ENCODE measurements at regions not wholly inside any gene's neighbourhood (a gene's known extent, or its start where the extent isn't known, plus 50 kb on each side); places are given as distances from the start of the nearest gene placed in this dataset.

DNA sequence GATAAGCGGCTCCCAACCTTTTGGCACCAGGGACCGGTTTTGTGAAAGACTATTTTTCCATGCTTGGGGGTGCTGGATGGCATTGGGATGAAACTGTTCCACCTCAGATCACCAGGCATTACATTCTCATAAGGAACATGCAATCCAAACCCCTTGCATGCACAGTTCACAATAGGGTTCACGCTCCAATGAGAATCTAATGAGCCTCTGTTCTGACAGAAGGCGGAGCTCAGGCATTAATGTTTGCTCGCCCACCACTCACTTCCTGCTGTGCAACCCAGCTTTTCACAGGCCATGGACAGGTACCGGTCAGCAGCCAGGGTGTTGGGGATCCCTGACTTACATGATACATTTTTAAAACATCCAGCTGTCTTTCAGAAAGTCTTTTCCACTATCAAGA, 187.3 kb downstream of the SLC39A8 start:
- Histone ChIP-seq H3K36me3 (no peaks in the 10 kb centered on the region), H3K27ac (no peak overlapping the region), H3K9me3 (no peaks in the 10 kb centered on the region), H3K4me3 (no peak overlapping the region), H3K27me3 (no peaks in the 10 kb centered on the region), H3K4me1 (no peaks in the 10 kb centered on the region)
- intact Hi-C loops (cut with DNase I; ENCODE audit: low total_unique reads) = no loop called here
- DNase-seq = no peak
- TF ChIP-seq, protein P1, sequence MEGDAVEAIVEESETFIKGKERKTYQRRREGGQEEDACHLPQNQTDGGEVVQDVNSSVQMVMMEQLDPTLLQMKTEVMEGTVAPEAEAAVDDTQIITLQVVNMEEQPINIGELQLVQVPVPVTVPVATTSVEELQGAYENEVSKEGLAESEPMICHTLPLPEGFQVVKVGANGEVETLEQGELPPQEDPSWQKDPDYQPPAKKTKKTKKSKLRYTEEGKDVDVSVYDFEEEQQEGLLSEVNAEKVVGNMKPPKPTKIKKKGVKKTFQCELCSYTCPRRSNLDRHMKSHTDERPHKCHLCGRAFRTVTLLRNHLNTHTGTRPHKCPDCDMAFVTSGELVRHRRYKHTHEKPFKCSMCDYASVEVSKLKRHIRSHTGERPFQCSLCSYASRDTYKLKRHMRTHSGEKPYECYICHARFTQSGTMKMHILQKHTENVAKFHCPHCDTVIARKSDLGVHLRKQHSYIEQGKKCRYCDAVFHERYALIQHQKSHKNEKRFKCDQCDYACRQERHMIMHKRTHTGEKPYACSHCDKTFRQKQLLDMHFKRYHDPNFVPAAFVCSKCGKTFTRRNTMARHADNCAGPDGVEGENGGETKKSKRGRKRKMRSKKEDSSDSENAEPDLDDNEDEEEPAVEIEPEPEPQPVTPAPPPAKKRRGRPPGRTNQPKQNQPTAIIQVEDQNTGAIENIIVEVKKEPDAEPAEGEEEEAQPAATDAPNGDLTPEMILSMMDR (IDR thresholded peaks at IDR 0.05) = no peak

DNA sequence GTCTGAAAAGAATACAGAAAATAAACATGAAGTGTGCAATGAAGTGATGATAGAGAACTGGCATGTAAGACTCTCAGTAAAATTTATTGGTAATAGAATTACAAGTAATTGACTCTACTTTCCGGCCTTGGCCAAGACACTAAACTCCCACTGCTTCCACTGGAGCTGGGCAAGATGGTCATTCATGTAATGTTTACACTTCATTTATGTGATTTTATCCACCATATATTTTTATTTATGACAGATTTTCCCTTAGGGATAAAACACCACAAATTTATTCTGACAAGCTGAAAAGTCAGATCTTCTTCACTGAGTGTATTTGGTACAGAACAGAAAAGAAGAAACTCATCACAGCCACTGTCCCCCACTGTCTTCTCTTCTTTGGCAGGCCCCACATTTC, 191.9 kb downstream of the SLC39A8 start:
- H3K27me3 ChIP-seq = no peaks in the 10 kb centered on the region
- no peak overlapping the region for H3K27ac ChIP-seq
- H3K36me3 ChIP-seq = no peaks in the 10 kb centered on the region
- H3K4me3 ChIP-seq = no peak overlapping the region
- no peaks in the 10 kb centered on the region for H3K4me1 ChIP-seq
- no peak for DNase-seq
- intact Hi-C loops (cut with DNase I; ENCODE audit: low total_unique reads) = no loop called here
- TF ChIP-seq, protein P1 (IDR thresholded peaks at IDR 0.05) = no peak
- H3K9me3 ChIP-seq = no peaks in the 10 kb centered on the region

DNA sequence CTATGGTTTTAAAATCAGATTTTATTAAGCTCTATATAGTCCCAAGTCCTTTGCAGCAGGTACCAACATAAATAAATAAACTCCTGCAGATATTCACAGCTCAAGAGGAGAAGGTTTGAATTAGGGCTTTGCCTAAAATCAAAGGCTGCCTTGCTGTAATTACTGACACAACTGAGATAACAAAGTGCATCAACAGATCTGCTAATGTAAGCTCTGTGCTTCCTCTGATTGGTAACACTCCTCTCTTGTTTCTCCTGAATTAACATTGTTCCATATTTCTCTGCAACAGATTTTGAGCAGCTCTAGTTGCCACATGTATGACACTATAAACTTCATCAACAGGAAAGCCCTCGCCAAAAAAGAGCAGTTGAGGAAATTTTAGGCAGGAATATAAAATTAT, 193.6 kb downstream of the SLC39A8 start:
- Histone ChIP-seq H3K27me3 (no peaks in the 10 kb centered on the region), H3K9me3 (no peaks in the 10 kb centered on the region), H3K4me1 (no peaks in the 10 kb centered on the region), H3K4me3 (no peak overlapping the region), H3K27ac (no peak overlapping the region), H3K36me3 (no peaks in the 10 kb centered on the region)
- intact Hi-C loops (cut with DNase I; ENCODE audit: low total_unique reads) = no loop called here
- TF ChIP-seq, protein P1 (IDR thresholded peaks at IDR 0.05) = no peak
- no peak for DNase-seq

DNA sequence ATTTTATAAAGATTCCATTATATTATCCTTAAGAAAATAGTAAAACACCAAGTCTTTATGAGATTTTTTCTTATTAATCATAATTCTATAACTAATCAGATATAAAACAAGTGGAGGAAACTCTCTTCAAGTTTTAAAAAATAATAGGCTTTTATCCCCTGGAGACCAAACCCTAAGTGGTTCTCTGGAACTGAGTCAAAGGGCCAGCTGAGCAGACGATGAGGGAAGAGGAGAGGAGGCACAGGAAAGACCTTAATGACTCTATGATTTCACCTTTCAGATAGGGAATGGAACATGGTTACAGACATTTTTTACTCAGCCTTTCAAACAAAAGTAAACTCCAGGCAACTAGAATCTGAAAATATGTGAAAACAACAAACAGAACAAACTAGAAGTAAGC, 201.8 kb downstream of the SLC39A8 start:
- H3K27me3 ChIP-seq = no peaks in the 10 kb centered on the region
- H3K4me1 ChIP-seq = peaks cover 0 to 6% (median 0%) of the 10 kb centered on the region in 4 donors
- no peak overlapping the region for H3K4me3 ChIP-seq
- no peaks in the 10 kb centered on the region for H3K36me3 ChIP-seq
- H3K27ac ChIP-seq = no peak overlapping the region
- intact Hi-C loops (cut with DNase I; ENCODE audit: low total_unique reads) = no loop called here
- H3K9me3 ChIP-seq = no peaks in the 10 kb centered on the region
- no peak for DNase-seq
- TF ChIP-seq, protein P1 (IDR thresholded peaks at IDR 0.05) = no peak

DNA sequence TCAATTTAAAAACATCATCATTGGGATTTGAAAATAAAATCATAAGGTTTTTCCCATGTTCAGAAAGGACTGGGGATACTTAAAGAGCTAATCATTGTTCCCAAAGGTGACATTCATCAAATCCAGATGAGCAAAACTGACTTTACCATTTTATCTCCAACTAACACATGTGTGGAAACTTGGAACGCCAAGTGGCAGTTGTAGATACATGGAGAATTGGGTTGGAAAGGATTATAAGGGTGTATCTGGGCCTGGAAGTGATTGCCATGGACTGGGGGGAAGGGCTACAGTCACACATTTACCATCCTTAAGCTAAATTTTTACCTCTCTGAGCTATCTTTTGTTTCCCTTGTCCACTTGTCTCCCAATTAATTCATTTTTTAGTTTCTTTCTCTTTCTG, 203.4 kb downstream of the SLC39A8 start:
- TF ChIP-seq, protein P1 (IDR thresholded peaks at IDR 0.05) = no peak
- no peaks in the 10 kb centered on the region for H3K27me3 ChIP-seq
- H3K27ac ChIP-seq = no peak overlapping the region
- intact Hi-C loops (cut with DNase I; ENCODE audit: low total_unique reads) = no loop called here
- DNase-seq = no peak
- H3K4me3 ChIP-seq = no peak overlapping the region
- no peaks in the 10 kb centered on the region for H3K9me3 ChIP-seq
- H3K4me1 ChIP-seq = peaks cover 0 to 6% (median 0%) of the 10 kb centered on the region in 4 donors
- H3K36me3 ChIP-seq = no peaks in the 10 kb centered on the region

DNA sequence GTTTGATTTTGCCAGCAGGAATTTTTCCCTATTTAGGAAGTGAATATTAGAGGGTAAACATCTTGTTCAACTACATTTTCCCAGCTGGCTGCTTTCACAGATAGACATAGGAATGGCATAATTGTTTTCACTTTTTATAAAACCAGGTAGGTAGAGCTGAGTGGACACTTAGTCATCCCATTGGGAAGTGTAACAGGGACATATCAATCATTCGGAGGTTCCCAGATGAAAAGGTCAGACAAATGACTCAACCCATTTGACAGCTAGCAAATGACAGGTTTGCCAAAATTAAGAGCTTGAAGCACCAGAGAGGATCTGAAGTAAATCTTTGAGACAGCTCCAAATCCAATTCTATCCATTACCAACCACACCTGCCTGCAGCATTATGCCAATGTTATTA, 205.3 kb downstream of the SLC39A8 start:
- Histone ChIP-seq H3K36me3 (no peaks in the 10 kb centered on the region), H3K4me3 (no peak overlapping the region), H3K4me1 (peaks cover 0 to 6% (median 0%) of the 10 kb centered on the region in 4 donors), H3K27me3 (no peaks in the 10 kb centered on the region), H3K27ac (no peak overlapping the region), H3K9me3 (no peaks in the 10 kb centered on the region)
- intact Hi-C loops (cut with DNase I; ENCODE audit: low total_unique reads) = no loop called here
- TF ChIP-seq, protein P1 (IDR thresholded peaks at IDR 0.05) = no peak
- no peak for DNase-seq
